HG03354 (cell line): ENCODE measurements at regions not wholly inside any gene's neighbourhood (a gene's known extent, or its start where the extent isn't known, plus 50 kb on each side); places are given as distances from the start of the nearest gene placed in this dataset.

ENCODE experiments used
- ATAC-seq: cut with Tn5 transposase; IDR thresholded peaks from one replicate; pipeline ENCODE4 v1.9.1; 2021; ENCODE audit warnings: mild to moderate bottlenecking; ENCODE audit not compliant: unreplicated experiment, poor library complexity, severe bottlenecking

GRCh38 chr7:45399069-45399468 is 175.1 kb upstream of the ADCY1 start:
- no peak for ATAC-seq

GRCh38 chr7:45400680-45401079 is 173.5 kb upstream of the ADCY1 start:
- no peak for ATAC-seq

GRCh38 chr7:45401155-45401554 is 173.0 kb upstream of the ADCY1 start:
- ATAC-seq, result no peak

GRCh38 chr7:45401851-45402250 is 172.3 kb upstream of the ADCY1 start:
- ATAC-seq, result no peak

- no peak for ATAC-seq
Observed at GRCh38 chr7:45402480-45403218, 171.5 kb upstream of the ADCY1 start.

GRCh38 chr7:45404622-45405021 is 169.5 kb upstream of the ADCY1 start:
- ATAC-seq, result no peak

GRCh38 chr7:45407730-45408408 is 166.3 kb upstream of the ADCY1 start:
- no peak for ATAC-seq

- no peak for ATAC-seq
Observed at GRCh38 chr7:45408409-45408737, 165.8 kb upstream of the ADCY1 start.

GRCh38 chr7:45410893-45411292 is 163.3 kb upstream of the ADCY1 start:
- ATAC-seq, result no peak

GRCh38 chr7:45413419-45413818 is 160.7 kb upstream of the ADCY1 start:
- no peak for ATAC-seq

- no peak for ATAC-seq
Observed at GRCh38 chr7:45414226-45414625, 159.9 kb upstream of the ADCY1 start.

- ATAC-seq, result no peak
Observed at GRCh38 chr7:45415265-45415664, 158.9 kb upstream of the ADCY1 start.

GRCh38 chr7:45416846-45417245 is 157.3 kb upstream of the ADCY1 start:
- no peak for ATAC-seq

- ATAC-seq, result no peak
Observed at GRCh38 chr7:45417268-45417667, 156.9 kb upstream of the ADCY1 start.

GRCh38 chr7:45417735-45418134 is 156.4 kb upstream of the ADCY1 start:
- ATAC-seq, result no peak

GRCh38 chr7:45420843-45421495 is 153.2 kb upstream of the ADCY1 start:
- no peak for ATAC-seq

- no peak for ATAC-seq
Observed at GRCh38 chr7:45421806-45422205, 152.4 kb upstream of the ADCY1 start.

GRCh38 chr7:45430397-45430796 is 143.8 kb upstream of the ADCY1 start:
- no peak for ATAC-seq

GRCh38 chr7:45434167-45434784 is 139.9 kb upstream of the ADCY1 start:
- no peak for ATAC-seq

- ATAC-seq, result no peak
Observed at GRCh38 chr7:45435131-45435530, 139.0 kb upstream of the ADCY1 start.

GRCh38 chr7:45435846-45436245 is 138.3 kb upstream of the ADCY1 start:
- no peak for ATAC-seq
